Hepatocyte (in vitro differentiated cells): ENCODE measurements at regions not wholly inside any gene's neighbourhood (a gene's known extent, or its start where the extent isn't known, plus 50 kb on each side); places are given as distances from the start of the nearest gene placed in this dataset.

Experiments used
- DNase-seq: peaks from one replicate; pipeline ENCODE4 v3.0.0-alpha.2; 2016; ENCODE audit warnings: low spot score
- H2AFZ ChIP-seq: fragments of 200-600 bp; sonication (generic); 2 replicates; pipeline ENCODE4 v1.6.0; 2016; ENCODE audit warnings: antibody characterized with exemption, mild to moderate bottlenecking
- H3K27ac ChIP-seq: fragments of 200-600 bp; sonication (generic); 2 replicates; pipeline ENCODE4 v1.5.1; 2016; ENCODE audit warnings: mild to moderate bottlenecking
- H3K27me3 ChIP-seq: fragments of 200-600 bp; sonication (generic); 2 replicates; pipeline ENCODE4 v1.6.1; 2016
- H3K36me3 ChIP-seq: fragments of 200-600 bp; sonication (generic); replicated peaks from 2 replicates; pipeline ENCODE4 v1.5.1; 2016; ENCODE audit warnings: low read depth; ENCODE audit not compliant: insufficient read depth
- H3K4me1 ChIP-seq: fragments of 200-600 bp; sonication (generic); 2 replicates; pipeline ENCODE4 v1.5.1; 2016; ENCODE audit warnings: mild to moderate bottlenecking, moderate library complexity; ENCODE audit not compliant: insufficient read depth
- H3K4me2 ChIP-seq: fragments of 200-600 bp; sonication (generic); 2 replicates; pipeline ENCODE4 v1.6.0; 2016
- H3K4me3 ChIP-seq: fragments of 200-600 bp; sonication (generic); 2 replicates; pipeline ENCODE4 v1.5.1; 2016; ENCODE audit warnings: mild to moderate bottlenecking
- H3K79me2 ChIP-seq: fragments of 200-600 bp; sonication (generic); 2 replicates; pipeline ENCODE4 v1.6.0; 2017; ENCODE audit warnings: mild to moderate bottlenecking
- H3K9me2 ChIP-seq: fragments of 200-600 bp; sonication (generic); replicated peaks from 2 replicates; pipeline ENCODE4 v1.6.0; 2017; ENCODE audit warnings: mild to moderate bottlenecking; ENCODE audit not compliant: insufficient read depth
- H3K9me3 ChIP-seq: fragments of 200-600 bp; sonication (generic); 2 replicates; pipeline ENCODE4 v1.5.1; 2016; ENCODE audit warnings: low read depth, mild to moderate bottlenecking
- H4K20me1 ChIP-seq: fragments of 200-600 bp; sonication (generic); 2 replicates; pipeline ENCODE4 v1.6.0; 2016; ENCODE audit warnings: mild to moderate bottlenecking; ENCODE audit not compliant: insufficient read depth, poor library complexity, severe bottlenecking
- CTCF ChIP-seq: fragments of 200-600 bp; sonication (generic); IDR thresholded peaks from 2 replicates; pipeline ENCODE4 v1.5.1; 2016; ENCODE audit warnings: antibody characterized with exemption, mild to moderate bottlenecking; ENCODE audit not compliant: poor library complexity
- EZH2 ChIP-seq: fragments of 200-600 bp; sonication (generic); IDR thresholded peaks from 2 replicates; pipeline ENCODE4 v1.6.1; 2016; ENCODE audit warnings: antibody characterized with exemption, mild to moderate bottlenecking, borderline replicate concordance
- EZH2phosphoT487 ChIP-seq: fragments of 200-600 bp; sonication (generic); IDR thresholded peaks from one replicate; pipeline ENCODE4 v1.6.1; 2018; ENCODE audit warnings: antibody characterized with exemption, mild to moderate bottlenecking, low read depth, moderate library complexity; ENCODE audit not compliant: unreplicated experiment, severe bottlenecking
- WGBS: methylation state at CpG from one replicate; pipeline ENCODE4 v1.1.6; 2016; ENCODE audit warnings: low lambda C conversion rate; ENCODE audit errors: missing lambda C conversion rate; 5-methylcytosine and 5-hydroxymethylcytosine counted together

GRCh38 chr14:51498411-51499227, 153.1 kb upstream of the FRMD6 start:
- 85% methylated on average over 10 of the region's 10 CpGs for WGBS
- H2AFZ ChIP-seq: no peak overlapping the region
- H3K4me1 ChIP-seq: no peaks in the 10 kb centered on the region
- no peak for TF ChIP-seq EZH2
- H3K27ac ChIP-seq: no peak overlapping the region
- no peak overlapping the region for H3K4me3 ChIP-seq
- DNase-seq: no peak
- H3K9me3 ChIP-seq: peaks cover 8% of the 10 kb centered on the region
- H3K27me3 ChIP-seq: no peaks in the 10 kb centered on the region
- H3K36me3 ChIP-seq: no peaks in the 10 kb centered on the region
- no peaks in the 10 kb centered on the region for H3K9me2 ChIP-seq
- no peak overlapping the region for H3K4me2 ChIP-seq
- H3K79me2 ChIP-seq: no peaks in the 10 kb centered on the region
- no peaks in the 10 kb centered on the region for H4K20me1 ChIP-seq

GRCh38 chr14:51500776-51501175, 150.9 kb upstream of the FRMD6 start:
- no peak overlapping the region for H3K27ac ChIP-seq
- H3K27me3 ChIP-seq: no peaks in the 10 kb centered on the region
- no peaks in the 10 kb centered on the region for H3K9me2 ChIP-seq
- no peak overlapping the region for H3K4me3 ChIP-seq
- no peaks in the 10 kb centered on the region for H3K36me3 ChIP-seq
- no peaks in the 10 kb centered on the region for H3K79me2 ChIP-seq
- H3K4me1 ChIP-seq: no peaks in the 10 kb centered on the region
- no peak overlapping the region for H3K4me2 ChIP-seq
- no peak for DNase-seq
- no peaks in the 10 kb centered on the region for H4K20me1 ChIP-seq
- H2AFZ ChIP-seq: no peak overlapping the region
- TF ChIP-seq CTCF (no peak), EZH2 (no peak), EZH2phosphoT487 (no peak)
- WGBS: 95% methylated on average over 1 of the region's 1 CpG
- H3K9me3 ChIP-seq: peaks cover 8% of the 10 kb centered on the region

- Histone ChIP-seq H3K36me3 (no peaks in the 10 kb centered on the region), H3K27ac (no peak overlapping the region), H4K20me1 (no peaks in the 10 kb centered on the region), H3K9me3 (peaks cover 8% of the 10 kb centered on the region), H3K27me3 (no peaks in the 10 kb centered on the region), H2AFZ (no peak overlapping the region), H3K9me2 (no peaks in the 10 kb centered on the region), H3K4me1 (no peaks in the 10 kb centered on the region), H3K4me3 (no peak overlapping the region), H3K4me2 (no peak overlapping the region), H3K79me2 (no peaks in the 10 kb centered on the region)
- no peak for DNase-seq
- TF ChIP-seq CTCF (no peak), EZH2phosphoT487 (no peak), EZH2 (no peak)
These were observed 150.0 kb upstream of the FRMD6 start for GRCh38 chr14:51501746-51502145.

- 88% methylated on average over 1 of the region's 1 CpG for WGBS
- H3K4me3 ChIP-seq: no peak overlapping the region
- H3K9me2 ChIP-seq: no peaks in the 10 kb centered on the region
- no peaks in the 10 kb centered on the region for H3K36me3 ChIP-seq
- no peak for TF ChIP-seq EZH2phosphoT487
- no peak for TF ChIP-seq CTCF
- no peak for TF ChIP-seq EZH2
- no peaks in the 10 kb centered on the region for H3K79me2 ChIP-seq
- no peak for DNase-seq
- H3K27me3 ChIP-seq: no peaks in the 10 kb centered on the region
- H2AFZ ChIP-seq: no peak overlapping the region
- H4K20me1 ChIP-seq: no peaks in the 10 kb centered on the region
- no peak overlapping the region for H3K4me2 ChIP-seq
- H3K27ac ChIP-seq: no peak overlapping the region
- no peaks in the 10 kb centered on the region for H3K9me3 ChIP-seq
- peaks cover 3% of the 10 kb centered on the region for H3K4me1 ChIP-seq
These were observed 147.0 kb upstream of the FRMD6 start for GRCh38 chr14:51504669-51505068.
